GM23338 (cell line): ENCODE measurements at regions not wholly inside any gene's neighbourhood (a gene's known extent, or its start where the extent isn't known, plus 50 kb on each side); places are given as distances from the start of the nearest gene placed in this dataset.

Experiments used
- ATAC-seq: fragments of 200-7000 bp; cut with Tn5 transposase; 3 replicates; pipeline ENCODE4 v1.9.1; 2020
- DNase-seq: peaks from one replicate; pipeline ENCODE4 v3.0.0-alpha.2; 2015; ENCODE audit warnings: low spot score
- H2AFZ ChIP-seq: fragments of 200-600 bp; sonication (generic); 2 replicates; pipeline ENCODE4 v1.8.0; 2016; ENCODE audit warnings: antibody characterized with exemption, mild to moderate bottlenecking, moderate library complexity
- H3F3A ChIP-seq: fragments of 200-600 bp; sonication (generic); replicated peaks from 2 replicates; pipeline ENCODE4 v1.8.0; 2017; ENCODE audit warnings: antibody characterized with exemption, mixed run types, low read depth
- H3K27ac ChIP-seq: fragments of 200-600 bp; sonication (generic); 2 replicates; pipeline ENCODE4 v1.6.1; 2016; ENCODE audit warnings: low read depth
- H3K27me3 ChIP-seq: fragments of 200-600 bp; sonication (generic); 2 replicates; pipeline ENCODE4 v1.8.0; 2016; ENCODE audit warnings: mild to moderate bottlenecking, mixed run types, moderate library complexity; ENCODE audit not compliant: insufficient read depth
- H3K36me3 ChIP-seq: fragments of 200-600 bp; sonication (generic); 2 replicates; pipeline ENCODE4 v1.8.0; 2016; ENCODE audit warnings: mild to moderate bottlenecking; ENCODE audit not compliant: insufficient read depth
- H3K4me1 ChIP-seq: fragments of 200-600 bp; sonication (generic); 2 replicates; pipeline ENCODE4 v1.8.0; 2016; ENCODE audit warnings: mild to moderate bottlenecking, moderate library complexity; ENCODE audit not compliant: insufficient read depth
- H3K4me2 ChIP-seq: fragments of 200-600 bp; sonication (generic); 2 replicates; pipeline ENCODE4 v1.7.1; 2017; ENCODE audit warnings: mixed run types
- H3K4me3 ChIP-seq: fragments of 200-600 bp; sonication (generic); 2 replicates; pipeline ENCODE4 v1.6.1; 2016; ENCODE audit warnings: mixed run types
- H3K79me2 ChIP-seq: fragments of 200-600 bp; sonication (generic); replicated peaks from 2 replicates; pipeline ENCODE4 v1.8.0; 2017; ENCODE audit warnings: mild to moderate bottlenecking; ENCODE audit not compliant: insufficient read depth
- H3K9me2 ChIP-seq: fragments of 200-600 bp; sonication (generic); 2 replicates; pipeline ENCODE4 v1.8.0; 2017; ENCODE audit not compliant: insufficient read depth
- H4K20me1 ChIP-seq: fragments of 200-600 bp; sonication (generic); replicated peaks from 2 replicates; pipeline ENCODE4 v1.8.0; 2017; ENCODE audit warnings: mild to moderate bottlenecking; ENCODE audit not compliant: insufficient read depth
- H3K27ac Mint-ChIP-seq: 2 replicates; pipeline ENCODE4 v1.8.0; 2020; ENCODE audit warnings: inconsistent platforms, mild to moderate bottlenecking, moderate library complexity, mixed read lengths
- H3K27me3 Mint-ChIP-seq: 3 replicates; pipeline ENCODE4 v1.8.0; 2022; ENCODE audit warnings: low read depth, mild to moderate bottlenecking, moderate library complexity, mixed read lengths, inconsistent platforms; ENCODE audit not compliant: insufficient read depth, poor library complexity
- H3K36me3 Mint-ChIP-seq: 3 replicates; pipeline ENCODE4 v1.8.0; 2021; ENCODE audit warnings: low read depth, mild to moderate bottlenecking, inconsistent platforms, moderate library complexity, mixed read lengths
- H3K4me1 Mint-ChIP-seq: 3 replicates; pipeline ENCODE4 v1.8.0; 2020; ENCODE audit warnings: mild to moderate bottlenecking, inconsistent platforms, mixed read lengths
- H3K4me3 Mint-ChIP-seq: 3 replicates; pipeline ENCODE4 v1.8.0; 2021; ENCODE audit warnings: moderate library complexity, mild to moderate bottlenecking, inconsistent platforms, mixed read lengths
- H3K9me3 Mint-ChIP-seq: 3 replicates; pipeline ENCODE4 v1.8.0; 2020; ENCODE audit warnings: moderate library complexity, mild to moderate bottlenecking, inconsistent platforms, mixed read lengths
- ETS1 ChIP-seq: IDR thresholded peaks from 2 replicates; pipeline ENCODE4 v1.6.1; 2016; ENCODE audit warnings: antibody characterized with exemption
- POLR2AphosphoS5 ChIP-seq: IDR thresholded peaks from 2 replicates; pipeline ENCODE4 v1.6.1; 2016; ENCODE audit warnings: antibody characterized with exemption, low read depth
- STAT1 ChIP-seq: IDR thresholded peaks from one replicate; pipeline ENCODE4 v1.6.1; 2016; ENCODE audit warnings: antibody characterized with exemption; ENCODE audit not compliant: unreplicated experiment
- ZNF114 ChIP-seq: fragments of 250-450 bp; sonication (Bioruptor Pico); IDR thresholded peaks from 2 replicates; pipeline ENCODE4 v1.5.0; 2020; ENCODE audit warnings: mild to moderate bottlenecking, moderate library complexity
- ZNF462 ChIP-seq: fragments of 250-450 bp; sonication (Bioruptor Pico); IDR thresholded peaks from 2 replicates; pipeline ENCODE4 v1.5.0; 2020; ENCODE audit warnings: mild to moderate bottlenecking, moderate library complexity

GRCh38 chr5:104793031-104793754 is 1230.6 kb upstream of the NUDT12 start:
- H3K27me3 Mint-ChIP-seq: peaks cover 11% of the 10 kb centered on the region
- H3K4me1 Mint-ChIP-seq: peaks cover 2% of the 10 kb centered on the region; the same call in 1 of the 3 replicates
- H3K36me3 Mint-ChIP-seq: no peaks in the 10 kb centered on the region
- H3K9me3 Mint-ChIP-seq: peaks cover 8% of the 10 kb centered on the region
- TF ChIP-seq STAT1 (no peak), ZNF462 (CRISPR knock-in tag) (no peak), ETS1 (no peak)
- Histone ChIP-seq H3K27me3 (peaks cover 26% of the 10 kb centered on the region), H2AFZ (no peak overlapping the region), H3F3A (no peaks in the 10 kb centered on the region), H3K27ac (no peak overlapping the region), H3K79me2 (no peaks in the 10 kb centered on the region), H3K4me1 (no peaks in the 10 kb centered on the region), H3K4me2 (no peak overlapping the region), H3K4me3 (no peak overlapping the region), H3K9me2 (no peaks in the 10 kb centered on the region), H4K20me1 (no peaks in the 10 kb centered on the region), H3K36me3 (no peaks in the 10 kb centered on the region)
- ATAC-seq: no peak
- H3K27ac Mint-ChIP-seq: no peak overlapping the region
- DNase-seq: no peak
- H3K4me3 Mint-ChIP-seq: no peak overlapping the region

- H3K4me2 ChIP-seq: no peak overlapping the region
- Mint-ChIP-seq H3K36me3 (peaks cover 11% of the 10 kb centered on the region), H3K9me3 (peaks cover 18% of the 10 kb centered on the region), H3K27ac (no peak overlapping the region), H3K4me1 (peaks cover 2% of the 10 kb centered on the region; the same call in 1 of the 3 replicates), H3K27me3 (peaks cover 7% of the 10 kb centered on the region), H3K4me3 (no peak overlapping the region)
- no peak overlapping the region for H2AFZ ChIP-seq
- no peaks in the 10 kb centered on the region for H4K20me1 ChIP-seq
- DNase-seq: no peak
- H3K36me3 ChIP-seq: no peaks in the 10 kb centered on the region
- peaks cover 17% of the 10 kb centered on the region for H3K27me3 ChIP-seq
- no peak for ATAC-seq
- no peaks in the 10 kb centered on the region for H3K9me2 ChIP-seq
- H3K27ac ChIP-seq: no peak overlapping the region
- no peaks in the 10 kb centered on the region for H3K4me1 ChIP-seq
- H3K4me3 ChIP-seq: no peak overlapping the region
- H3F3A ChIP-seq: no peaks in the 10 kb centered on the region
- no peaks in the 10 kb centered on the region for H3K79me2 ChIP-seq
- TF ChIP-seq ZNF114 (CRISPR knock-in tag) (no peak), ETS1 (no peak), POLR2AphosphoS5 (no peak)
Observed at GRCh38 chr5:104789366-104789765, 1226.8 kb upstream of the NUDT12 start.
